H1 (cell line): ENCODE measurements at regions not wholly inside any gene's neighbourhood (a gene's known extent, or its start where the extent isn't known, plus 50 kb on each side); places are given as distances from the start of the nearest gene placed in this dataset.

Experiments
- CTCF ChIA-PET: fragments of 300-600 bp; sonication (Branson Sonifier 250); formaldehyde crosslinking; loops from one replicate; lab custom pipeline; 2021; ENCODE audit not compliant: partially characterized antibody; lab: Charles Lee
- POLR2A ChIA-PET: fragments of 300-600 bp; sonication (Branson Sonifier 250); formaldehyde crosslinking; loops from one replicate; lab custom pipeline; 2021; ENCODE audit warnings: inconsistent platforms; ENCODE audit not compliant: partially characterized antibody; lab: Charles Lee
- DNase-seq, 2 experiments: peaks; one replicate each; pipeline versions ENCODE4 v3.0.0 to v3.0.0-alpha.2; 2010 to 2022; ENCODE audit warnings: low spot score in 2 of 2, low read depth in 1 of 2, mixed read lengths in 1 of 2
- FAIRE-seq: peaks from 2 replicates; lab custom pipeline; 2011; peaks lifted over from hg19 to GRCh38; lab: Jason Lieb, UNC
- H2AFZ ChIP-seq: 2 replicates; pipeline ENCODE4 v1.8.1; 2012; ENCODE audit warnings: low read length, inconsistent platforms
- H2AK5ac ChIP-seq: 2 replicates; pipeline ENCODE4 v1.6.1; 2013; ENCODE audit warnings: low read depth, low read length
- H2BK120ac ChIP-seq: replicated peaks from 2 replicates; pipeline ENCODE3; 2013; ENCODE audit warnings: low read depth, low read length, inconsistent platforms
- H2BK12ac ChIP-seq: 2 replicates; pipeline ENCODE4 v1.6.1; 2013; ENCODE audit warnings: low read depth, low read length
- H2BK15ac ChIP-seq: 2 replicates; pipeline ENCODE4 v1.6.1; 2013; ENCODE audit warnings: low read length
- H2BK20ac ChIP-seq: 2 replicates; pipeline ENCODE4 v1.6.1; 2013; ENCODE audit warnings: low read length
- H2BK5ac ChIP-seq: 2 replicates; pipeline ENCODE4 v1.6.1; 2013; ENCODE audit warnings: low read depth, low read length
- H3K14ac ChIP-seq: 2 replicates; pipeline ENCODE4 v1.6.1; 2013; ENCODE audit warnings: inconsistent platforms; ENCODE audit not compliant: insufficient read length
- H3K18ac ChIP-seq: 2 replicates; pipeline ENCODE4 v1.6.1; 2013; ENCODE audit warnings: low read length; ENCODE audit errors: extremely low read depth
- H3K23ac ChIP-seq: 2 replicates; pipeline ENCODE4 v1.6.1; 2013; ENCODE audit warnings: inconsistent platforms; ENCODE audit not compliant: insufficient read length
- H3K23me2 ChIP-seq: 2 replicates; pipeline ENCODE4 v1.6.1; 2013; ENCODE audit warnings: low read depth, low read length
- H3K27ac ChIP-seq: 2 replicates; pipeline ENCODE4 v1.6.1; 2011; ENCODE audit warnings: low read depth, low read length, inconsistent platforms
- H3K27me3 ChIP-seq, 4 experiments: replicated peaks in 1 of 4; 1 replicate in 1 of 4; 2 replicates in 3 of 4; pipeline versions ENCODE4 v1.6.1 to v1.8.1; 2011 to 2013; ENCODE audit warnings: low read length in 3 of 4, mild to moderate bottlenecking in 3 of 4, inconsistent platforms in 2 of 4, mixed read lengths in 2 of 4, moderate library complexity in 1 of 4; ENCODE audit not compliant: control insufficient read depth in 3 of 4, insufficient read depth in 3 of 4; ENCODE audit errors: extremely low read depth in 1 of 4
- H3K36me3 ChIP-seq, 4 experiments: 2 replicates each; pipeline versions ENCODE4 v1.6.1 to v1.8.1; 2011 to 2013; ENCODE audit warnings: mild to moderate bottlenecking in 4 of 4, low read length in 3 of 4, moderate library complexity in 2 of 4, control low read depth in 1 of 4, inconsistent platforms in 1 of 4; ENCODE audit not compliant: insufficient read depth in 4 of 4, control insufficient read depth in 2 of 4
- H3K4ac ChIP-seq: replicated peaks from 2 replicates; pipeline ENCODE3; 2013; ENCODE audit warnings: low read length, low read depth, mixed read lengths, inconsistent platforms; ENCODE audit not compliant: insufficient read length
- H3K4me1 ChIP-seq, 4 experiments: replicated peaks in 1 of 4; 1 replicate in 1 of 4; 2 replicates in 3 of 4; pipeline versions ENCODE4 v1.6.1 to v1.8.1; 2011 to 2013; ENCODE audit warnings: low read length in 3 of 4, inconsistent platforms in 2 of 4, mixed read lengths in 1 of 4; ENCODE audit not compliant: insufficient read depth in 4 of 4, control insufficient read depth in 3 of 4
- H3K4me2 ChIP-seq, 2 experiments: 2 replicates each; pipeline versions ENCODE4 v1.6.1 to v1.8.1; 2011 to 2013; ENCODE audit warnings: low read depth in 2 of 2, low read length in 2 of 2, control low read depth in 1 of 2, inconsistent platforms in 1 of 2, mild to moderate bottlenecking in 1 of 2; ENCODE audit not compliant: insufficient read depth in 1 of 2
- H3K4me3 ChIP-seq, 4 experiments: fragments of 200-600, 300-600 bp in 1 of 4; sonication (generic), shearing (Covaris generic), sonication (Bioruptor Twin) in 1 of 4; 2 replicates each; pipeline versions ENCODE4 v1.5.1 to v1.8.1; 2011 to 2016; ENCODE audit warnings: low read length in 4 of 4, low read depth in 3 of 4, control low read depth in 2 of 4, inconsistent platforms in 2 of 4, mild to moderate bottlenecking in 2 of 4, mixed read lengths in 1 of 4, moderate library complexity in 1 of 4; ENCODE audit not compliant: insufficient read depth in 2 of 4; ENCODE audit errors: extremely low read depth in 1 of 4
- H3K56ac ChIP-seq: replicated peaks from 2 replicates; pipeline ENCODE3; 2013; ENCODE audit warnings: low read depth, mild to moderate bottlenecking, mixed read lengths, low read length, inconsistent platforms; ENCODE audit not compliant: insufficient read length
- H3K79me1 ChIP-seq: 2 replicates; pipeline ENCODE4 v1.6.1; 2013; ENCODE audit warnings: low read depth, low read length, control low read depth
- H3K79me2 ChIP-seq, 2 experiments: 2 replicates each; pipeline versions ENCODE4 v1.6.1 to v1.8.1; 2012 to 2013; ENCODE audit warnings: low read length in 2 of 2, mild to moderate bottlenecking in 2 of 2, inconsistent platforms in 1 of 2; ENCODE audit not compliant: insufficient read depth in 2 of 2, control insufficient read depth in 1 of 2
- H3K9ac ChIP-seq, 4 experiments: replicated peaks in 1 of 4; 1 replicate in 1 of 4; 2 replicates in 3 of 4; pipeline versions ENCODE4 v1.6.1 to v1.8.1; 2011 to 2013; ENCODE audit warnings: low read depth in 3 of 4, low read length in 3 of 4, control low read depth in 2 of 4, mild to moderate bottlenecking in 2 of 4, moderate library complexity in 2 of 4, inconsistent platforms in 1 of 4; ENCODE audit errors: extremely low read depth in 1 of 4
- H3K9me3 ChIP-seq, 2 experiments: 2 replicates each; pipeline versions ENCODE4 v1.6.1 to v1.8.1; 2012 to 2013; ENCODE audit warnings: mild to moderate bottlenecking in 2 of 2, moderate library complexity in 2 of 2, control low read depth in 1 of 2, inconsistent platforms in 1 of 2, low read depth in 1 of 2, low read length in 1 of 2, mixed read lengths in 1 of 2; ENCODE audit not compliant: insufficient read depth in 2 of 2
- H4K20me1 ChIP-seq, 2 experiments: replicated peaks in 1 of 2; 2 replicates each; pipeline versions ENCODE3 to v1.8.1; 2011 to 2013; ENCODE audit warnings: inconsistent platforms in 2 of 2, low read length in 2 of 2, mild to moderate bottlenecking in 1 of 2; ENCODE audit not compliant: insufficient read depth in 2 of 2, control insufficient read depth in 1 of 2
- H4K5ac ChIP-seq: 2 replicates; pipeline ENCODE4 v1.6.1; 2013; ENCODE audit warnings: low read length, low read depth, mixed read lengths, inconsistent platforms; ENCODE audit not compliant: insufficient read length
- H4K8ac ChIP-seq: 2 replicates; pipeline ENCODE4 v1.8.0; 2013; ENCODE audit warnings: mild to moderate bottlenecking, moderate library complexity, low read length, inconsistent platforms; ENCODE audit not compliant: insufficient read depth; ENCODE audit errors: extremely low read depth
- H4K91ac ChIP-seq: replicated peaks from 2 replicates; pipeline ENCODE3; 2013; ENCODE audit warnings: low read length, mixed read lengths, inconsistent platforms; ENCODE audit not compliant: insufficient read length
- ASH2L ChIP-seq: fragments of 200-600, 300-600 bp; sonication (generic); IDR thresholded peaks from one replicate; pipeline ENCODE4 v1.7.1; 2017; ENCODE audit warnings: low read length
- CTCF ChIP-seq, 3 experiments: IDR thresholded peaks; 1 replicate in 2 of 3; 2 replicates in 1 of 3; pipeline versions ENCODE4 v1.5.1 to v1.6.1; 2011; ENCODE audit warnings: low read length in 3 of 3, mild to moderate bottlenecking in 3 of 3, inconsistent platforms in 2 of 3, low read depth in 1 of 3, moderate library complexity in 1 of 3; ENCODE audit not compliant: insufficient read depth in 1 of 3; ENCODE audit errors: control extremely low read depth in 1 of 3
- E2F6 ChIP-seq: IDR thresholded peaks from 2 replicates; pipeline ENCODE4 v1.6.1; 2012; ENCODE audit warnings: inconsistent platforms
- GTF2F1 ChIP-seq: IDR thresholded peaks from 2 replicates; pipeline ENCODE4 v1.6.1; 2012; ENCODE audit warnings: low read depth, low read length, improper control_type of control experiment, borderline replicate concordance
- PHF8 ChIP-seq: fragments of 200-600 bp; sonication (generic); conservative IDR thresholded peaks from 2 replicates; pipeline ENCODE4 v1.7.1; 2012; ENCODE audit warnings: low read depth, mild to moderate bottlenecking, inconsistent platforms, low read length, moderate library complexity
- POLR2A ChIP-seq, 2 experiments: IDR thresholded peaks; 1 replicate in 1 of 2; 2 replicates in 1 of 2; pipeline ENCODE4 v1.6.1; 2011; ENCODE audit warnings: low read depth in 2 of 2, low read length in 2 of 2, mild to moderate bottlenecking in 2 of 2; ENCODE audit errors: control extremely low read depth in 1 of 2
- RXRA ChIP-seq: IDR thresholded peaks from 2 replicates; pipeline ENCODE4 v1.6.1; 2011; ENCODE audit warnings: low read depth, mild to moderate bottlenecking, low read length, moderate library complexity; ENCODE audit not compliant: insufficient read depth
- SAP30 ChIP-seq: fragments of 300-600 bp; sonication (generic); IDR thresholded peaks from 2 replicates; pipeline ENCODE4 v1.7.1; 2012; ENCODE audit warnings: low read length, moderate library complexity, mild to moderate bottlenecking, inconsistent platforms; ENCODE audit not compliant: insufficient read depth, insufficient replicate concordance
- SIN3A ChIP-seq, 2 experiments: IDR thresholded peaks in 1 of 2; conservative IDR thresholded peaks in 1 of 2; 2 replicates each; pipeline ENCODE4 v1.6.1; 2011 to 2012; ENCODE audit warnings: low read length in 2 of 2, improper control_type of control experiment in 1 of 2, low read depth in 1 of 2, mild to moderate bottlenecking in 1 of 2
- TAF1 ChIP-seq: IDR thresholded peaks from 2 replicates; pipeline ENCODE4 v1.6.1; 2011; ENCODE audit warnings: mild to moderate bottlenecking, low read depth, low read length
- ZNF274 ChIP-seq: IDR thresholded peaks from 2 replicates; pipeline ENCODE4 v1.7.0; 2012; ENCODE audit warnings: low read length, borderline replicate concordance; ENCODE audit errors: extremely low read depth
- WGBS, 2 experiments: shearing (Covaris generic) in 1 of 2; methylation state at CpG; one replicate each; pipeline versions ENCODE4 v1.1.6 to v1.1.7; 2013 to 2015; ENCODE audit warnings: low lambda C conversion rate in 2 of 2, mixed read lengths in 2 of 2, inconsistent platforms in 1 of 2, low coverage in 1 of 2, missing lambda C conversion rate in 1 of 2; ENCODE audit not compliant: insufficient replicate concordance in 2 of 2, insufficient coverage in 1 of 2, insufficient read length in 1 of 2; ENCODE audit errors: extremely low coverage in 1 of 2, missing lambda C conversion rate in 1 of 2; 5-methylcytosine and 5-hydroxymethylcytosine counted together

- no peak for FAIRE-seq
- WGBS, 2 experiments: 89% methylated on average over 3 of the region's 3 CpGs; no CpG with 5 or more reads in 1 of the 2 experiments
- Histone ChIP-seq H4K5ac (no peak overlapping the region), H2AK5ac (no peak overlapping the region), H3K18ac (no peak overlapping the region), H3K79me1 (no peaks in the 10 kb centered on the region), H4K91ac (no peak overlapping the region), H3K79me2 (no peaks in the 10 kb centered on the region), H2AFZ (no peak overlapping the region), H2BK15ac (no peak overlapping the region), H3K23me2 (peaks cover 2% of the 10 kb centered on the region; the same call in 1 of the 2 replicates), H3K9me3 (peaks cover 11 to 25% of the 10 kb centered on the region in 2 experiments), H3K4me1 (no peaks in the 10 kb centered on the region), H3K27me3 (no peaks in the 10 kb centered on the region), H4K8ac (no peak overlapping the region), H3K27ac (no peak overlapping the region), H2BK12ac (no peak overlapping the region), H3K36me3 (no peaks in the 10 kb centered on the region), H3K4ac (no peak overlapping the region), H2BK5ac (no peak overlapping the region), H3K56ac (no peak overlapping the region), H3K9ac (no peak overlapping the region), H3K4me2 (no peak overlapping the region), H3K4me3 (no peak overlapping the region), H3K23ac (no peak overlapping the region), H2BK20ac (no peak overlapping the region), H4K20me1 (no peaks in the 10 kb centered on the region), H2BK120ac (no peak overlapping the region), H3K14ac (no peak overlapping the region)
- ChIA-PET POLR2A (no interaction called here), CTCF (interaction anchor here (0.6 to 1.3 kb wide), 3 partner anchors 38 to 717 kb away, joined by 3 read pairs; partner anchors contain the start of gene SRSF4)
- DNase-seq: no peak
- TF ChIP-seq TAF1 (no peak), RXRA (no peak), PHF8 (no peak), CTCF (IDR thresholded peaks at IDR 0.05; ENCODE audit: control extremely low read depth in 1 of 3, insufficient read depth in 1 of 3, low read depth in 1 of 3, low read length in 3 of 3) (no peak), ZNF274 (no peak), ASH2L (no peak), SIN3A (conservative IDR thresholded peaks at IDR 0.05 in 1 of 2, IDR thresholded peaks at IDR 0.05 in 1 of 2; ENCODE audit: low read depth in 1 of 2, low read length in 2 of 2) (no peak), GTF2F1 (no peak), E2F6 (no peak), SAP30 (no peak), POLR2A (IDR thresholded peaks at IDR 0.05; ENCODE audit: control extremely low read depth in 1 of 2, low read depth in 2 of 2, low read length in 2 of 2) (no peak)
Observed at GRCh38 chr1:29602203-29602602, 365.9 kb downstream of the PTPRU start.
